ENCODE measurements at regions not wholly inside any gene's neighbourhood (a gene's known extent, or its start where the extent isn't known, plus 50 kb on each side); places are given as distances from the start of the nearest gene placed in this dataset.
"Not testable (repeated sequence)": the region's sequence is repeated elsewhere in the genome, so short reads cannot be mapped to it uniquely, and the experiment has no call there.

DNA sequence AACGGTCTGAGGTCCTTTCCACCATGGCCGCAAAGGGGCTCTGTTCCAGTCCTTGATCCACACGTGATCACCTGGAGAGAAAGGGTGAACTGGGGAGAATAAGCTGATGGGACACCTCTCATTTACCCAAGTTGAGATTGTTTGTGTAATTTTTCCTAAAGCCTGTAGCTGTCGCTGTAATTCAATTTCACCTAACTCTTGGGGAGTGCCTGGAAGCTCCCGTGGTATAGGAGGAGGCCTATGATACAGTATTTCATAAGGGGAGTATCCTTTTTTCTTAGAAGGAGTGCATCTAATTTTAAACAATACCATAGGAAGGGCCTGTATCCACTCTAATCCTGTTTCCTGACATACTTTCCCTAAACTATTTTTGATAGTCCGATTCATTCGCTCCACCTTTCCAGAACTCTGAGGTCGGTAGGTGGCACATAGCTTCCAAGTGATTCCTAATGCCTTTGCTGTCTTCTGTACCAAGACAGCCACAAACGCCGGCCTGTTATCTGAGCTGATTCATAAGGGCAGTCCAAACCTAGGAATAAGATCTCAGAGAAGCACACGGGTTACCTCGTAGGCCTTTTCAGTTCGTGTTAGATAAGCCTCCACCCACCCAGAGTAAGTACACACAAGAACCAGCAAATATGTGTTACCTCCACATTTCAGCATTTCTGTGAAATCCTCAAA, 78.9 kb upstream of the VEPH1 start:
- not testable (repeated sequence) for TF ChIP-seq ZNF274 (IDR thresholded peaks at IDR 0.05; ENCODE audit: low read depth, low read length); YY1 (IDR thresholded peaks at IDR 0.05; ENCODE audit: insufficient read depth, insufficient read length); SUZ12 (IDR thresholded peaks at IDR 0.05; ENCODE audit: extremely low read depth, insufficient read depth, insufficient read length)

All from NT2/D1 (cell line).